T-helper 1 cell treated with Interleukin-12 subunit alpha and Interleukin-12 subunit beta and Interleukin-4 antibody, amounts not matched to agents 30 ng/mL and 1 ng/mL, for 36 hours (primary cell): ENCODE measurements at regions not wholly inside any gene's neighbourhood (a gene's known extent, or its start where the extent isn't known, plus 50 kb on each side); places are given as distances from the start of the nearest gene placed in this dataset.

Experiments used
- intact Hi-C: fragments of 100-400 bp; cut with micrococcal nuclease; formaldehyde crosslinking; loops from one replicate; pipeline ENCODE4 v1.15.1; 2024

DNA sequence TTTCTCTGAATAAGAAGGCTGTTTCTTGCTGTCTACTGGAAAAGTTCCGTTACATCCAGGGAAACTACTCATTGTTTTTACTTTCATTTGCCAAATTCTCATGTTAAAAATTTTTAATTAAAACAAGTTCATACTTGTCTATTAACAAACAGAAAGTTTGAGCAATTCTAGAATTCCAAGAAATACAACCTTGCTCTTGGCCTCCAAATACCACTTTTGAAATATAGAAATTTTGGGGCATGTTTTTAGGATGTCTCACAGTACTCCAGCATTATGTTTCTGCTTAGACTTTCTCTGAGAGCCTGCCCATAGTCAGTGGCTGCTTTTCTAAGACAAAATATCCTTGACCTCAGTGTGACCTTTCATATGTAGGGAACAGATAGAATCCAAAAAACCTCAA, 228.7 kb upstream of the RND3 start:
- intact Hi-C loops: no loop called here

DNA sequence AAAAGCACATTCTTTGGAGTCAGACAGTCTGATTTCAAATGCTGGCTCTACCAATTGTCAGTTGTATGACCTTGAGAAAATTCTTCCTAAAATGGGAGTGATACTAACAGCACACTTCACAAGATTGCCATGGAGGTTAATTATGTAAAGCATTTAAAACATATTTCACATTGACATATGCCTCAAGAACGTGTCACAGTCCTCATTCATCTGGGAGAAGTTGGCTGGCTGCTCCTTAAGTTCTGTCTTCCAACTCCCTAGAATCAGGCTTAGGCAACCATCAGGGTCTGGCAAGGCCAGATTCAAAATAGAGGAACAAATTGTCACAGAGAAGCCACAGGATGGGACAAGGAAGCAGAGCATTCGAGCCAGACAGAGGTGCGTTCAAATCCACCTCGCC, 228.0 kb upstream of the RND3 start:
- intact Hi-C loops: no loop called here

GRCh38 chr2:150710916-150711315, 223.4 kb upstream of the RND3 start:
- intact Hi-C loops: no loop called here

GRCh38 chr2:150710041-150710440, 222.6 kb upstream of the RND3 start:
- intact Hi-C loops: no loop called here

DNA sequence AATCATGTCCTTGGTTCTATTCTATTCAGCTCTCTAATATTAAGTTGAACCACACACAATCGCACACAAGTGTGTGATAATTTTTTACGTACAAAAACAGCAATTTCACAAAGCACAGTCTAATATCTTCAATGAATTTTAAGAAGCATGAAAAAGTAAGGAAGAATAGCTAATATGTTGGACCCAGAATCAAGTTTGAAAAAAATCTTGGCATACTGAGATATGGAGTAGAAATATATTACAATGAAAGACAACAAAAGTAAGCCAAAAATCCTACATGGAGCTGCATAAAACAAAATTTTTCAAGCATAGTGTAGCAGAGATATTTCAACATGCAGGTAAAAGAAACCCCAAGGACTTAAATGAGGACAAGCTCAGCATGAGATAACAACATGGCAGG, 219.1 kb upstream of the RND3 start:
- intact Hi-C loops: no loop called here

DNA sequence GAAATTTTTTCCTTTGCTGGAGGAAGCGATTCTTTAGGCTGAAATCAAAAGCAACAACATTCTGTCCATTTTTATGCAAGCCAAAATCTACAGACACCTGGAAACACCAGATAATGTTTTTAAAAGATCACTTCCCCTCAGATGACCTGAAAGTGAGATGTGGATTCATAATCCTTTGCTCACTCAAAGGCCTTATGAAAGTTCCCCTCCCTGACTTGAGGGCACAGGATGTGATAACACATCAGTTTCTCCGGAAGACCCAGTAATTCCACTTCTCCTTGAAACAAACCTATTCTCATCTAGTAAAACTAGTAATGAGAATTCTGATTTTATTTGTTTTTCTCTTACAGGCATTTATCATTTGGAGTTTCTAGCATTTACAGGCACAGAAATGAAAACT, 218.3 kb upstream of the RND3 start:
- intact Hi-C loops: no loop called here

GRCh38 chr2:150705357-150705756, 217.9 kb upstream of the RND3 start:
- intact Hi-C loops: no loop called here

DNA sequence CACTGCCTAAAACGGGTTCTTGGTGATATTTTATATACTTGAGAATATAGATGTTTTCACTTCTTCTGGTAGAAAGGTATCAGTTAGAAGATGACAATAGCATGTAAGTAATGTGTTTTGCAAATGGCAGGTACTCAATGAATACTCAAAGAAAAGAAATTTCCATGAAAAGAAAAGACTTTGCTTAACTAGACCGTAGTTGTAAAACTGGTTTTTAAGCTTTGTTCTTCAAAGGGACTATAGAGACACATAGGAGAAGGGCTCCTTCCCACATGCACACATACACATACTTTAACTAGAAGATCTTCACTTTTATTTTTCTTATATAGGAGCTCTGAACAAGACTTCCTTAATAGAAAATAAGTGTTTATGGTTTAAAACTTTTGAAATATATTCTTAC, 215.3 kb upstream of the RND3 start:
- intact Hi-C loops: no loop called here

DNA sequence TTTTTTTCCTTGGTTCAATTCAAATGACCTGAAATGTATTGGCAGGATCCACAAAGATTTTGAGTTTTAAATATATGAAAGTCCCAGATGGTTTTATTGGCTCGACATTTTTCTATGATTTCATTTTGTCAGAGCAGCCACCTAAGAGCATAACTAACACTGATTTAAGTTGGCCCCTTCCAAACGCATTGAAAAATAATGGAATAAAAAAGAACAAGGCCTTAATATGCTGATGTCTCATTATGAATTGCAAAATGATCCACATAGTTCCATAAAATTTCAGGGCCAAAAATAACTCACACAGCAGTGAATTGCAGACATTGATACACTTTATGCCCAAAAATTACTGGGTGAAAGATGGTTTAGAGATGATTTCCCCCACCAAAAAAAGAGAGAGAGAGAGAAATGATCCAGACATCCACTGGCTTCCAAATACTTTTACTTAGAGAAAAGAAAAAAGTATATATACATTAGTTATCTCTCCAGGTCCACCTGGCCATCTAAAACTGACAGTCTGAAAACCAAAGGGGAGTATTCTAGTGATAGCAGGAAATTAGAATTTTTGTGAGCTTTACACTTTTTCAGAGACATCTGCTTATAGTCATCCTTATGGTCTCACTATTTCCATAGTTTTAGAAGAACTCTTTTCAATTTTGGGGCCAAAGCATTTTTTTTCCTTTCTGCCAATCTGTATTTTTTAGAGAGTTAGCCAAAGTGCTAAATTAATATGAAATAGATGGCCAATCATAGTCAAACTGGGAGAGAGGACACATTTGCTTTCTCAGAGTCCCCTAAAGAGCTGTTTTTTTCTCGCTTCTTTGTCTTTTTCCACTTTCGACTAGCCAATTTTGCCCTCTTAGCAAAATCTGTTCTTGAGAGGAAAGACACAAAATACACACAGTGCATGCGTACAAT, 213.5 kb upstream of the RND3 start:
- intact Hi-C loops: no loop called here

DNA sequence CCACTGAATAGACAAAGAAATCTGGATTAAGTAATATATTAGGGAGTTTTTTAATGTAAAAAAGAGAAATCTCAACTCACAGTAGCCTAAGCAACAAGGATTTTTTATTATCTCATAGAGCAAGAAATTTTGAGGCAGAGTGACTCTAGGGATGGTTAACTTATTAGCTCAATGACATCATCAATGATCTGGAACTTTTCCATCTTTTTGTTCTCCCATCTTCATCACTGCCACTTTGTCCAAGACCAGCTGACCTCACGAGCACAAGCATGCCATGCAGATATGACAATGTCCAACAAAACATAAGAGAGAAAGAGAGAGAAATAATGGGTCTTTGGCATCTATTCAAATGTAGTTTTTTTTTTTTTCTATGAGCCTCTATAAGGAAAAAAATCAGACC, 211.8 kb upstream of the RND3 start:
- intact Hi-C loops: no loop called here

DNA sequence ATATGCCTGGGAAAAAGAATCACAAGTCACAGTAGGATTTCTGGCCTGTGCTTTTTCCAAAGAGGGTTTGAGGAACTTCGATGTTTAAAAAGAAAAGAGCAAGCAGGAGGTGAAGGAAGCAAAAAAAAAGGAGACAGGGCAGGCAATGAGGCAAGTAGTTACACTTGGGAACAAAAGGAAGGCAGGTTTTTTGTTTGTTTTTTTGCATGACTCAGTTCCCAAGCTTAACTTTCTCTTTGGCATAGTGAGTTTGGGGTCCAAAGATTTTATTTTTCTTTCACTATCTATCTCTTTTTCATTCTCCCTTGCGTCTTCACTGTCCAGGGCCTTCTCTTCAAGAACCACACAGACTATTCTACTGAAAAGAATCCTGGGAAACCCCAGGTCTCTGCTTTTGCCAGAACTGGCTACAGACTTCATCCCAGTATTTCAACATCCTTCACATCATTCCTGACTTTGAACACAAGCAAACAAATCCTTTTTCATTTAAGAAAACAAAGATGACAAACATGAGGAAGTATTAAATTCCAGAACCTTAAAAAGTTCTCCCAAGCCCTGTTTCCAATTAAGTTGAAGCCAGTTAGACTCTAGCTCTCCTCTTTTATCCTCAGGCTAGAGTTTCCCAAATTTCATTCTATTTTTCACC, 210.7 kb upstream of the RND3 start:
- intact Hi-C loops: no loop called here

DNA sequence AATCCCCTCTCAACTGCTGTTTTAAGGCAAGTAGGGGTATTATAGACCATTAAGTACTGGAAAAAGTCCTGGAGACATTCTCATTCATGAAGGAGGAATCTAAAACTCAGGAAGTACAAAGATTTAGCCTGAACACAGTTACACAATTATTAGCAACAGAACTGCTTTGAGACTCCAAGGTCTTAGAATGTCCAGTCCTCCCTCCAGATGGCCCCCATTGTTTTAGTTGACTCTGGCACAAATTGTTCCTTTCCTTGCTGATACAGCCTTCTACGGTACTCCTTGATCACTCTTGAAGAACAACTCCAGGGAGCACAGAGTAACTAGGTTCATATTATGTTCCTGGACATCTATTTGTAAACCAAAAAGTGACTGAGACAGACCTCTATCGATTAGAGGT, 210.1 kb upstream of the RND3 start:
- intact Hi-C loops: no loop called here

GRCh38 chr2:150695451-150696135, 208.1 kb upstream of the RND3 start:
- intact Hi-C loops: no loop called here

DNA sequence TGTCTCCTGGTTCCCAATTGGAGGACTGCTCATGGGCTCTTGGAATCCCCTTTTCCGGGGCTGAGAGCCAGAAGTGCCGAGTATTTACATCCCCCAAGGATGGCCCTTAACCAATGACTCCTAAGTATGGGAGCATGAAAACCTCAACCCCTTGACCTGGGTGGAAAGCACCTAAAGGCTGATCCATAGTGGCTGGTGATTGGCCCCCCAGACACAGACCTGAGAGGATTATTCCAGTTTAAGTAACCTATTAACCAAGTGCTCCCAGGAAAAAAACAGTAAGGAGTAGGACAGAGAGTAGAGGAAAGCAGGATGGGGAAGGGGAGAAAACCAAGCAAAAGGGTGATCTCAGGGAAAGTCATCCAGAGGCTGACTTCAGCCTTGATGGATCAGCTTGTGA, 206.1 kb upstream of the RND3 start:
- intact Hi-C loops: no loop called here

- intact Hi-C loops: no loop called here
Measured at GRCh38 chr2:150690870-150691269, 203.4 kb upstream of the RND3 start.

- intact Hi-C loops: no loop called here
Measured at GRCh38 chr2:150690261-150690660, 202.8 kb upstream of the RND3 start.

DNA sequence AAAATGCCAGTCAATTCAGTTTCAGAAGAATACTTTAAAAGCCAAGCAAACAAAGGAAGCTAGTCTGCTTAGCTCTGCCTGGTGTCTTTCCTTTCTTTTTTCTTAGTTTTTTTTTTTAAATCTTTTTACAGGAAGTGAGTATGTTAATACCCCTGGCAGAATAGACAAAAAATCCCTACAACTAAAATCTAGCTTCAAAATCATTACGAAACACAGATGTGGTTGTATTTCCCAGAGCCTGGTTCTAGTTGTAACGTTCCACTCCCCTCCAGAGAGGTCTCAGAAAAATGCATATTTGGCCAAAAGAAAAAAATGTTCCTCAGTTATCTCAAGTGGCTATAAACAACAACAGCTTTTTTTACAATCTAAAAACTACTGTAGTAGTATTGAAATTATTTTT, 202.1 kb upstream of the RND3 start:
- intact Hi-C loops: no loop called here

- intact Hi-C loops: no loop called here
Measured at GRCh38 chr2:150688016-150688415, 200.5 kb upstream of the RND3 start.

- intact Hi-C loops: no loop called here
Measured at GRCh38 chr2:150686391-150686790, 198.9 kb upstream of the RND3 start.

DNA sequence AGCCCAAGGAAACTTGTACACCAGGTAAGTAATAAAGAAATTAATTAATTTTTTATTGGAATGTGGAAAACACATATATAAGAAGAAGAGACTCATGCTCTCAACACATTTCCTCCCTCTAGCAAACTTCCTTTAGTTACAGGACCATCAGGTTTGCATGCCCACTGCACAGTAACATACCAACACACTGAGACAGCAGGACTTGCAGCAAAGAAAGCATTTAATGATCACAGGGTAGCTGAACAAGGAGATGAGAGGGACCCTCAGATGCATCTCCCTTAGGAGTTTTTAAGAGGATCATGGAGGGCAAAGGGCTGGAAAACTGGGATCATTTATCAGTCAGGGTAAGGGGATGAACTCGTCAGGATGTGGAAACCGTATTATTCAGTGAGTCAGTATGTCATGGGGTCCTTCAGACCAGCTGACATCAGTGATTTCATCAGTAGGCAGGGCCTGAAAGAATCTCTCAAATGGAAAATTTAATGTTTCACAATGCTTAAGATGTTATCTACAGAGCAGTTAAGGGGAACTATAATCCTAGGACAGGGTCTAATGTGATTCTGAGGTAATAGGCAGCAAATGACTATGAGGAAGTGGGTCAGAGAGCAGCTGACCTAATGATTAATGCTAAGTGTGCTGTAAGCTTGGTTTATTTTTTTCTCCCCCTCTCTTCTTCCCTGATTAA, 193.8 kb upstream of the RND3 start:
- intact Hi-C loops: no loop called here

GRCh38 chr2:150679456-150680120, 192.1 kb upstream of the RND3 start:
- intact Hi-C loops: no loop called here
